ENCODE measurements at regions not wholly inside any gene's neighbourhood (a gene's known extent, or its start where the extent isn't known, plus 50 kb on each side); places are given as distances from the start of the nearest gene placed in this dataset.

- Histone ChIP-seq H3K27ac (ENCODE audit: low read depth, low read length) (no peak overlapping the region), H3K36me3 (ENCODE audit: insufficient read depth, low read length) (no peaks in the 10 kb centered on the region), H3K4me3 (ENCODE audit: low read length in 2 of 2) (no peak overlapping the region), H3K4me1 (ENCODE audit: insufficient read depth, low read length) (no peaks in the 10 kb centered on the region), H3K9me3 (ENCODE audit: control insufficient read depth in 1 of 2, low read length in 2 of 2) (no peaks in the 10 kb centered on the region), H3K27me3 (ENCODE audit: insufficient read depth, low read length) (no peaks in the 10 kb centered on the region)
- Mint-ChIP-seq H3K4me1 (no peaks in the 10 kb centered on the region), H3K27me3 (no peaks in the 10 kb centered on the region), H3K36me3 (no peaks in the 10 kb centered on the region), H3K9me3 (peaks cover 0 to 4% (median 0%) of the 10 kb centered on the region in 8 donors), H3K27ac (no peak overlapping the region), H3K4me3 (no peak overlapping the region)
- DNase-seq, result no peak
- POLR2A ChIA-PET (ENCODE audit: partially characterized antibody), result no interaction called here
- CTCF ChIA-PET (ENCODE audit: partially characterized antibody), result no interaction called here
- intact Hi-C loops (cut with micrococcal nuclease), result no loop called here
Observed at GRCh38 chrX:68985135-68985755, 156.4 kb downstream of the EFNB1 start.

GRCh38 chrX:68983004-68983857 lies 154.4 kb downstream of the EFNB1 start:
- Histone ChIP-seq H3K4me3 (ENCODE audit: low read length in 2 of 2) (no peak overlapping the region), H3K9me3 (ENCODE audit: control insufficient read depth in 1 of 2, low read length in 2 of 2) (no peaks in the 10 kb centered on the region), H3K27ac (ENCODE audit: low read depth, low read length) (no peak overlapping the region), H3K27me3 (ENCODE audit: insufficient read depth, low read length) (no peaks in the 10 kb centered on the region), H3K36me3 (ENCODE audit: insufficient read depth, low read length) (no peaks in the 10 kb centered on the region), H3K4me1 (ENCODE audit: insufficient read depth, low read length) (no peaks in the 10 kb centered on the region)
- H3K4me1 Mint-ChIP-seq, result no peaks in the 10 kb centered on the region
- H3K9me3 Mint-ChIP-seq, result peaks cover 0 to 3% (median 0%) of the 10 kb centered on the region in 8 donors
- POLR2A ChIA-PET (ENCODE audit: partially characterized antibody), result no interaction called here
- DNase-seq, result no peak
- peaks cover 0 to 2% of the 10 kb centered on the region in 2 donors for H3K27me3 Mint-ChIP-seq
- intact Hi-C loops (cut with micrococcal nuclease), result no loop called here
- H3K4me3 Mint-ChIP-seq, result no peak overlapping the region
- H3K36me3 Mint-ChIP-seq, result no peaks in the 10 kb centered on the region
- no peak overlapping the region for H3K27ac Mint-ChIP-seq
- CTCF ChIA-PET (ENCODE audit: partially characterized antibody), result no interaction called here

- Mint-ChIP-seq H3K4me3 (no peak overlapping the region), H3K4me1 (no peaks in the 10 kb centered on the region), H3K27me3 (peaks cover 0 to 2% of the 10 kb centered on the region in 2 donors), H3K27ac (no peak overlapping the region), H3K36me3 (no peaks in the 10 kb centered on the region), H3K9me3 (peaks cover 0 to 3% (median 0%) of the 10 kb centered on the region in 8 donors)
- no peak overlapping the region for H3K27ac ChIP-seq (ENCODE audit: low read depth, low read length)
- no peaks in the 10 kb centered on the region for H3K9me3 ChIP-seq (ENCODE audit: control insufficient read depth in 1 of 2, low read length in 2 of 2)
- no peaks in the 10 kb centered on the region for H3K36me3 ChIP-seq (ENCODE audit: insufficient read depth, low read length)
- DNase-seq, result no peak
- no peaks in the 10 kb centered on the region for H3K4me1 ChIP-seq (ENCODE audit: insufficient read depth, low read length)
- CTCF ChIA-PET (ENCODE audit: partially characterized antibody), result no interaction called here
- POLR2A ChIA-PET (ENCODE audit: partially characterized antibody), result no interaction called here
- no peak overlapping the region for H3K4me3 ChIP-seq (ENCODE audit: low read length in 2 of 2)
- intact Hi-C loops (cut with micrococcal nuclease), result no loop called here
- no peaks in the 10 kb centered on the region for H3K27me3 ChIP-seq (ENCODE audit: insufficient read depth, low read length)
Observed at GRCh38 chrX:68982476-68982875, 153.7 kb downstream of the EFNB1 start.

GRCh38 chrX:68980906-68981616 lies 152.2 kb downstream of the EFNB1 start:
- H3K27ac Mint-ChIP-seq, result no peak overlapping the region
- H3K27ac ChIP-seq (ENCODE audit: low read depth, low read length), result no peak overlapping the region
- H3K27me3 ChIP-seq (ENCODE audit: insufficient read depth, low read length), result no peaks in the 10 kb centered on the region
- peaks cover 0 to 10% (median 3%) of the 10 kb centered on the region in 8 donors for H3K9me3 Mint-ChIP-seq
- H3K36me3 Mint-ChIP-seq, result no peaks in the 10 kb centered on the region
- no peaks in the 10 kb centered on the region for H3K4me1 ChIP-seq (ENCODE audit: insufficient read depth, low read length)
- intact Hi-C loops (cut with micrococcal nuclease), result no loop called here
- H3K4me1 Mint-ChIP-seq, result peaks cover 0 to 1% (median 0%) of the 10 kb centered on the region in 4 donors
- no peak overlapping the region for H3K4me3 ChIP-seq (ENCODE audit: low read length in 2 of 2)
- ChIA-PET POLR2A (ENCODE audit: partially characterized antibody) (no interaction called here), CTCF (ENCODE audit: partially characterized antibody) (no interaction called here)
- no peaks in the 10 kb centered on the region for H3K9me3 ChIP-seq (ENCODE audit: control insufficient read depth in 1 of 2, low read length in 2 of 2)
- no peak for DNase-seq
- H3K36me3 ChIP-seq (ENCODE audit: insufficient read depth, low read length), result no peaks in the 10 kb centered on the region
- no peak overlapping the region for H3K4me3 Mint-ChIP-seq
- peaks cover 0 to 2% of the 10 kb centered on the region in 2 donors for H3K27me3 Mint-ChIP-seq

- CTCF ChIA-PET (ENCODE audit: partially characterized antibody), result no interaction called here
Observed at GRCh38 chrX:68978655-68979054, 149.8 kb downstream of the EFNB1 start.

GRCh38 chrX:68978255-68978654 lies 149.4 kb downstream of the EFNB1 start:
- DNase-seq, result no peak
- Histone ChIP-seq H3K36me3 (ENCODE audit: insufficient read depth, low read length) (no peaks in the 10 kb centered on the region), H3K9me3 (ENCODE audit: control insufficient read depth in 1 of 2, low read length in 2 of 2) (no peaks in the 10 kb centered on the region), H3K4me3 (ENCODE audit: low read length in 2 of 2) (no peak overlapping the region), H3K4me1 (ENCODE audit: insufficient read depth, low read length) (no peaks in the 10 kb centered on the region), H3K27me3 (ENCODE audit: insufficient read depth, low read length) (no peaks in the 10 kb centered on the region), H3K27ac (ENCODE audit: low read depth, low read length) (no peak overlapping the region)
- Mint-ChIP-seq H3K36me3 (peaks cover 0 to 2% of the 10 kb centered on the region in 2 donors), H3K27me3 (peaks cover 0 to 2% of the 10 kb centered on the region in 2 donors), H3K9me3 (peaks cover 0 to 14% (median 6%) of the 10 kb centered on the region in 8 donors), H3K4me3 (no peak overlapping the region), H3K4me1 (peaks cover 0 to 8% (median 2%) of the 10 kb centered on the region in 4 donors), H3K27ac (no peak overlapping the region)
- ChIA-PET POLR2A (ENCODE audit: partially characterized antibody) (no interaction called here), CTCF (ENCODE audit: partially characterized antibody) (no interaction called here)
- intact Hi-C loops (cut with micrococcal nuclease), result no loop called here

More at GRCh38 chrX:68978655-68979054, 149.8 kb downstream of the EFNB1 start:
- H3K27ac ChIP-seq (ENCODE audit: low read depth, low read length), result no peak overlapping the region
- no peaks in the 10 kb centered on the region for H3K4me1 ChIP-seq (ENCODE audit: insufficient read depth, low read length)
- intact Hi-C loops (cut with micrococcal nuclease), result no loop called here
- POLR2A ChIA-PET (ENCODE audit: partially characterized antibody), result no interaction called here
- DNase-seq, result no peak
- H3K27me3 ChIP-seq (ENCODE audit: insufficient read depth, low read length), result no peaks in the 10 kb centered on the region
- H3K27me3 Mint-ChIP-seq, result peaks cover 0 to 2% of the 10 kb centered on the region in 2 donors
- no peak overlapping the region for H3K27ac Mint-ChIP-seq
- H3K4me1 Mint-ChIP-seq, result peaks cover 0 to 8% (median 2%) of the 10 kb centered on the region in 4 donors
- peaks cover 0 to 14% (median 6%) of the 10 kb centered on the region in 8 donors for H3K9me3 Mint-ChIP-seq
- no peaks in the 10 kb centered on the region for H3K9me3 ChIP-seq (ENCODE audit: control insufficient read depth in 1 of 2, low read length in 2 of 2)
- H3K36me3 Mint-ChIP-seq, result peaks cover 0 to 2% of the 10 kb centered on the region in 2 donors
- no peak overlapping the region for H3K4me3 ChIP-seq (ENCODE audit: low read length in 2 of 2)
- no peak overlapping the region for H3K4me3 Mint-ChIP-seq
- no peaks in the 10 kb centered on the region for H3K36me3 ChIP-seq (ENCODE audit: insufficient read depth, low read length)

- peaks cover 0 to 11% (median 9%) of the 10 kb centered on the region in 8 donors for H3K9me3 Mint-ChIP-seq
- peaks cover 3 to 7% of the 10 kb centered on the region in 2 donors for H3K27me3 Mint-ChIP-seq
- ChIA-PET POLR2A (ENCODE audit: partially characterized antibody) (no interaction called here), CTCF (ENCODE audit: partially characterized antibody) (no interaction called here)
- Histone ChIP-seq H3K4me3 (ENCODE audit: low read length in 2 of 2) (no peak overlapping the region), H3K9me3 (ENCODE audit: control insufficient read depth in 1 of 2, low read length in 2 of 2) (no peaks in the 10 kb centered on the region), H3K27ac (ENCODE audit: low read depth, low read length) (no peak overlapping the region), H3K27me3 (ENCODE audit: insufficient read depth, low read length) (no peaks in the 10 kb centered on the region), H3K4me1 (ENCODE audit: insufficient read depth, low read length) (no peaks in the 10 kb centered on the region), H3K36me3 (ENCODE audit: insufficient read depth, low read length) (no peaks in the 10 kb centered on the region)
- H3K4me1 Mint-ChIP-seq, result no peaks in the 10 kb centered on the region
- intact Hi-C loops (cut with micrococcal nuclease), result no loop called here
- no peak for DNase-seq
- H3K36me3 Mint-ChIP-seq, result no peaks in the 10 kb centered on the region
- peak overlapping the region in 1 of 8 donors; percentile 4 for H3K4me3 Mint-ChIP-seq
- no peak overlapping the region for H3K27ac Mint-ChIP-seq
Observed at GRCh38 chrX:68953331-68953730, 124.5 kb downstream of the EFNB1 start.

Measured in CD4-positive, alpha-beta memory T cell (primary cell).